ENCODE measurements at regions not wholly inside any gene's neighbourhood (a gene's known extent, or its start where the extent isn't known, plus 50 kb on each side); places are given as distances from the start of the nearest gene placed in this dataset.

- Histone ChIP-seq H3K36me3 (no peaks in the 10 kb centered on the region), H3K4me3 (no peak overlapping the region), H3K27me3 (ENCODE audit: low read depth) (no peaks in the 10 kb centered on the region), H3K4me1 (no peaks in the 10 kb centered on the region), H3K27ac (replicated peaks) (no peak overlapping the region), H3K9me3 (replicated peaks) (no peaks in the 10 kb centered on the region)
- no peak for TF ChIP-seq CTCF (IDR thresholded peaks at IDR 0.05; ENCODE audit: borderline replicate concordance)
- intact Hi-C loops (cut with micrococcal nuclease), result no loop called here
- DNase-seq, result no peak
These were observed 804.2 kb upstream of the NECTIN3 start for GRCh38 chr3:110267304-110267845.

GRCh38 chr3:110272525-110272924, 799.1 kb upstream of the NECTIN3 start:
- no peak for DNase-seq
- intact Hi-C loops (cut with micrococcal nuclease), result no loop called here
- Histone ChIP-seq H3K9me3 (replicated peaks) (no peaks in the 10 kb centered on the region), H3K36me3 (no peaks in the 10 kb centered on the region), H3K4me1 (no peaks in the 10 kb centered on the region), H3K4me3 (no peak overlapping the region), H3K27ac (replicated peaks) (no peak overlapping the region), H3K27me3 (ENCODE audit: low read depth) (no peaks in the 10 kb centered on the region)
- TF ChIP-seq CTCF (IDR thresholded peaks at IDR 0.05; ENCODE audit: borderline replicate concordance), result no peak

- intact Hi-C loops (cut with micrococcal nuclease), result no loop called here
- no peak overlapping the region for H3K27ac ChIP-seq (replicated peaks)
- DNase-seq, result no peak
- H3K9me3 ChIP-seq (replicated peaks), result peaks cover 31% of the 10 kb centered on the region
- no peak for TF ChIP-seq CTCF (IDR thresholded peaks at IDR 0.05; ENCODE audit: borderline replicate concordance)
- no peaks in the 10 kb centered on the region for H3K36me3 ChIP-seq
- no peak overlapping the region for H3K4me3 ChIP-seq
- no peaks in the 10 kb centered on the region for H3K27me3 ChIP-seq (ENCODE audit: low read depth)
- H3K4me1 ChIP-seq, result no peaks in the 10 kb centered on the region
These were observed 779.6 kb upstream of the NECTIN3 start for GRCh38 chr3:110291886-110292501.

GRCh38 chr3:110293660-110294059, 778.0 kb upstream of the NECTIN3 start:
- Histone ChIP-seq H3K4me3 (no peak overlapping the region), H3K36me3 (no peaks in the 10 kb centered on the region)

GRCh38 chr3:110296885-110297284, 774.7 kb upstream of the NECTIN3 start:
- no peak overlapping the region for H3K27ac ChIP-seq (replicated peaks)
- DNase-seq, result no peak
- H3K36me3 ChIP-seq, result no peaks in the 10 kb centered on the region
- H3K4me1 ChIP-seq, result no peaks in the 10 kb centered on the region
- no peak overlapping the region for H3K4me3 ChIP-seq
- H3K9me3 ChIP-seq (replicated peaks), result peaks cover 5% of the 10 kb centered on the region
- no peak for TF ChIP-seq CTCF (IDR thresholded peaks at IDR 0.05; ENCODE audit: borderline replicate concordance)
- no peaks in the 10 kb centered on the region for H3K27me3 ChIP-seq (ENCODE audit: low read depth)
- intact Hi-C loops (cut with micrococcal nuclease), result no loop called here

More at GRCh38 chr3:110293660-110294059, 778.0 kb upstream of the NECTIN3 start:
- Histone ChIP-seq H3K27me3 (ENCODE audit: low read depth) (no peaks in the 10 kb centered on the region), H3K27ac (replicated peaks) (no peak overlapping the region), H3K9me3 (replicated peaks) (peaks cover 21% of the 10 kb centered on the region), H3K4me1 (no peaks in the 10 kb centered on the region)
- no peak for DNase-seq
- intact Hi-C loops (cut with micrococcal nuclease), result no loop called here
- TF ChIP-seq CTCF (IDR thresholded peaks at IDR 0.05; ENCODE audit: borderline replicate concordance), result no peak
